Aorta (tissue), 5 donors: ENCODE measurements at regions not wholly inside any gene's neighbourhood (a gene's known extent, or its start where the extent isn't known, plus 50 kb on each side); places are given as distances from the start of the nearest gene placed in this dataset.

ENCODE experiments used
- ATAC-seq: fragments of 200-7000 bp; cut with Tn5 transposase; one replicate; pipeline ENCODE4 v1.9.1; 2022; ENCODE audit warnings: moderate library complexity; ENCODE audit not compliant: low FRiP score
- DNase-seq, 2 donors: peaks; one replicate each; pipeline ENCODE4 v3.0.0-alpha.2; 2020
- H3K27ac ChIP-seq, 2 donors: one replicate each; pipeline ENCODE4 v1.5.1; 2013; ENCODE audit warnings: low read length in 2 of 2, mild to moderate bottlenecking in 2 of 2, moderate library complexity in 2 of 2, control low read depth in 1 of 2, inconsistent platforms in 1 of 2, low read depth in 1 of 2
- H3K27me3 ChIP-seq, 2 donors: one replicate each; pipeline ENCODE4 v1.6.1; 2013; ENCODE audit warnings: control low read depth in 1 of 2, low read length in 1 of 2, mild to moderate bottlenecking in 1 of 2, moderate library complexity in 1 of 2; ENCODE audit not compliant: insufficient read depth in 2 of 2, control insufficient read depth in 1 of 2
- H3K36me3 ChIP-seq, 2 donors: one replicate each; pipeline ENCODE4 v1.6.1; 2013; ENCODE audit warnings: control low read depth in 1 of 2, low read length in 1 of 2, mild to moderate bottlenecking in 1 of 2; ENCODE audit not compliant: insufficient read depth in 2 of 2, control insufficient read depth in 1 of 2
- H3K4me1 ChIP-seq, 2 donors: one replicate each; pipeline ENCODE4 v1.6.1; 2013; ENCODE audit warnings: low read length in 2 of 2, control low read depth in 1 of 2, mild to moderate bottlenecking in 1 of 2, moderate library complexity in 1 of 2; ENCODE audit not compliant: insufficient read depth in 2 of 2, control insufficient read depth in 1 of 2
- H3K4me3 ChIP-seq, 2 donors: one replicate each; pipeline ENCODE4 v1.5.1; 2013; ENCODE audit warnings: low read length in 2 of 2, control low read depth in 1 of 2, mild to moderate bottlenecking in 1 of 2
- H3K9me3 ChIP-seq: one replicate; pipeline ENCODE4 v1.6.1; 2013; ENCODE audit warnings: mild to moderate bottlenecking, low read length; ENCODE audit not compliant: control insufficient read depth
- WGBS, 2 donors: extraction: QIAGEN DNeasy Blood & Tissue Kit; methylation state at CpG; one replicate each; pipeline ENCODE4 v1.1.7; 2013; 5-methylcytosine and 5-hydroxymethylcytosine counted together
- intact Hi-C, 2 donors: fragments of 100-400 bp; cut with DNase I; formaldehyde crosslinking; loops; one replicate each; pipeline versions ENCODE4 v1.14.2 to v1.15.0; 2022
- donor health status: healthy with polysubstance abuse.
- donor health status: Bipolar disorder and iron deficiency.
- donor health status: DM: no; HTN: no; CAD: no.
- donor health status: DM: no; HTN: no; CAD: no.
- donor health status: DM: yes; HTN: yes; CAD: no.

DNA sequence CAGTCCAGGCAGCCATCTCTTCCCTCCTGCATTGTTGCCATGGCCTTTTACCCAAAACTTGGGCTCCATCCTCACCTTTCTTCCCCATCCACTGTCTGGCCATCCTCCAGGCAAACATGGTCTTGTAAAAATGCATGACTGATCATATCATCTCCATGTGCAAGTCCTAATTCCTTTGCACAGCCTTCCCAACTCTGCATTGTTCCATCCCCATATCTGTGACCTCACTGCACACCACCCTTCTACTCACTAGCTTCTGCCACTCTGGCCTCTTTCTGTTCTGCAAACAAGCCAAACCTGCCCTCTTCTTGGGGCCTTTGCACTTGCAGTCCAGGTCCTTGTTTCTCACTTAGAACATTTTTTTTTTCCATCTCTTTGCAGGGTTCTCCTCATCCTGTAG is 230.1 kb upstream of the GJB5 start:
- no peaks in the 10 kb centered on the region for H3K9me3 ChIP-seq
- no peaks in the 10 kb centered on the region for H3K27me3 ChIP-seq
- H3K4me3 ChIP-seq: no peak overlapping the region
- intact Hi-C loops: no loop called here
- H3K27ac ChIP-seq: no peak overlapping the region
- no peak for ATAC-seq
- H3K36me3 ChIP-seq: no peaks in the 10 kb centered on the region
- DNase-seq: no peak
- no peaks in the 10 kb centered on the region for H3K4me1 ChIP-seq

DNA sequence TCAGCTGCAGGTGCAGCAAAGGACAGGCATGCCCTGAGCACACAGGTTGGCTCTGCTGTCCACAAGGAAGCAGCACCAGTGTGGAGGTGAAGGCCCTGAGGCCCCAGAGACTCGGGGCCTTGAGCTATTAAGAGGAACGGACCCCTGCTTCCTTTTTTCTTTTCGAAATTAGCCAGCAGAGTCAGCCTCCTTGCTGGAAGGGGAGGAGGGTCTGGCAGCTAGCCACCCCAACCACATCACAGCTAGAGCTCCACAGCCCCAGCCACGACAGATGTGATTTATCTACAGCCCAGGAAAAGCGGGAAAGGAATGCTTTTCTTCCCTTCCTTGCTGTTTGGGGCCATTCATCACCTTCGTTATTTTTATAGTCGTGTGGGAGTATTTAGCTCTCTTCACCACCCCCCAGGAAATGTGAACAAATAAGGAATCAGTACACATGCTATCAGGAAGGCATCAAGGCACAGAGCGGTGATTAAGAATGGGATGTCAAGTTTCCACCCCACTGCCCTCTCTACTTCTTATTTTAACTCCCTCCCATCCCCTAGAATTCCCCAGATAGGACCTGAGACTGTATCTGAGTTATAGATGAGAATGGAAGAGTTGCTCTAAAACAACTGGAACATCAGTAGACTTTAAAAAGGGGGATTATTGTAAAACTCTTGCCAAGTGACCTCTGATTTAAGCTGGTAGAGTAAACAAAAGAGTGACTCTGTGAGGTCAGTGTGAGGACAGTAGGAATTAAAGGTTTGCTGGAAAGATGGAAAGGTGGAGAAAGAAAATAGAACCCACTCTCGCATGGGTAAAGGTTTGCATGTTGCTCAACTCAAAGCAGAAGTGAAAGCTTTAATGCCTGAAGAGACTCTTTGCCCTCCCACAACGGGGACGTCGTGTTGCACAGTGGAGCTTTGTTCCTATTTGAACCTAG is 224.7 kb upstream of the GJB5 start:
- Histone ChIP-seq H3K4me3 (no peak overlapping the region), H3K36me3 (no peaks in the 10 kb centered on the region), H3K27ac (no peak overlapping the region), H3K9me3 (no peaks in the 10 kb centered on the region), H3K4me1 (no peaks in the 10 kb centered on the region), H3K27me3 (no peaks in the 10 kb centered on the region)
- no peak for ATAC-seq
- no peak for DNase-seq
- intact Hi-C loops: no loop called here
- 4% methylated on average over 12 of the region's 12 CpGs for WGBS, 2 donors

DNA sequence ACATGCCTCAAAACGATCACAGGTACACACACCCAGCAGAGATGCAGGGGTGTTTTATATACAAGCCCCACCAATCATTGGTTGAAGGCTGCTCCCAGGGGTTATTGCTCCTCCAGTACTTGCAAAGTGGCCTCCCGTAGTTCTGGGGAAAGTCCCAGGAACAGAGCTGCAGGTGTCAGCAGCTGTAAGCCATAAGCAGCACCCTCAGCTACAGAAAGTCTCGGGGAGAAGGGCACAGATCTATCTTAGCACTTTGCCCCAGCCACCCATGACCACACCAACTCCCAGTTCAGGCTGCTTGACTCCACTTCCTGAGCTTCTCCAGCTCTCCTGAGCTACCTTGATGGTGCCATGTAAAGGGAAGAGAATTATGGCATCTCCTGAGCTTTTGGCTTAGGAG is 222.7 kb upstream of the GJB5 start:
- Histone ChIP-seq H3K27ac (no peak overlapping the region), H3K4me3 (no peak overlapping the region), H3K4me1 (no peaks in the 10 kb centered on the region), H3K36me3 (no peaks in the 10 kb centered on the region), H3K27me3 (peaks cover 0 to 4% of the 10 kb centered on the region in 2 donors), H3K9me3 (no peaks in the 10 kb centered on the region)
- 22 to 35% methylated on average over 3 of the region's 3 CpGs for WGBS, 2 donors
- intact Hi-C loops: no loop called here
- ATAC-seq (no peak), DNase-seq (no peak)

DNA sequence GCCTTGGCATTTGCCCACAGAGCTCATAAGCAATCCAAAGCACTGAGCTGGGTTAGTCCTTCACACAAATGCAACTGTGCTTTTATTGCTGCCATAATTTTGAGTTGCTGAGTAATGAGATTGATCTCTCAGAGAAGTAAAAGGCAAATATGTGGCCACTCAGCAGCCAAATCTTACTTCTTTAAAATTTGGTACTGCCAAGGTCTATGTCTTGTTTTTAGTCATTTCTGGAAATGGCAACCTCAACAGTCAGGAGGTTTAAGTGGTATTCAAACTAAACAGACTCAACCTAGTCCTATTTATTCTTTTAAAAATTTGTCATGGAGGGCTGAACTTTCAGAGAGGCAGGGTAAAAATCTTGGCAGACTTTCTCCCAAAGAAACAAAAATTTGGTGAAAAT is 216.4 kb upstream of the GJB5 start:
- Histone ChIP-seq H3K27ac (no peak overlapping the region), H3K4me1 (no peaks in the 10 kb centered on the region), H3K9me3 (peaks cover 4% of the 10 kb centered on the region), H3K4me3 (no peak overlapping the region), H3K27me3 (peaks cover 2 to 4% of the 10 kb centered on the region in 2 donors), H3K36me3 (no peaks in the 10 kb centered on the region)
- DNase-seq (no peak), ATAC-seq (no peak)
- intact Hi-C loops: no loop called here

DNA sequence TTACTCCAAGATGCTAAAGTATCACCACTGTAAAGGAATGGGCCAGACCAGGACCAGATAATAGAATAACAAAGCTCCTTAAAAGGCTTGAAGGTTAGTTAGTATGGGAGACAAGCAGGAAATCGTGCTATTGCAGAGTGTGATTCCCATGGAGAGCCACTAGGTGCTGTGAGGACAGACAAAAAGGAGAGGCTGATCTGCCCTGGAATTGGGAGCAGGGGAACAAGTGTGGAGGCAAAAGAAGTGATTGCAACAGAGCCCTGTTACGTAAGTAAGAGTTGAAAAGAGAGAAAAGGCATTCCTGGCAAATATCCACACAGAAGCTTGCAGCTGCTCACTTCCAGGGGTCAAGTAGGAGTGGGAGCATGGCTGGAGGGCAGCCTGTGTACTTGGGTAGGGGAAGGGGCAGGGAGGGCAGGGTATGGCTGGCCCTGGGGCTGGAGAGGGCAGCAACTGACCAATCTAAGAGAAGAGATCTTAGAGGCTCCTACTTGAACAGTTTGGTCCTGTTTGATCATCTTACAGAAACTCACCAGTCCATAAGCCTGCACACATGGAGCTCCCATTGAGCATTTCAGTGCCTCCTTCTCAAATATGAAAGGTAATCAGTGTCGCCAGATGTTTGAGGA is 207.7 kb upstream of the GJB5 start:
- Histone ChIP-seq H3K4me1 (no peaks in the 10 kb centered on the region), H3K27ac (no peak overlapping the region), H3K9me3 (no peaks in the 10 kb centered on the region), H3K4me3 (no peak overlapping the region), H3K36me3 (no peaks in the 10 kb centered on the region), H3K27me3 (peaks cover 0 to 2% of the 10 kb centered on the region in 2 donors)
- ATAC-seq (no peak), DNase-seq (no peak)
- WGBS, 2 donors: 48 to 58% methylated on average over 3 of the region's 3 CpGs
- intact Hi-C loops: no loop called here

DNA sequence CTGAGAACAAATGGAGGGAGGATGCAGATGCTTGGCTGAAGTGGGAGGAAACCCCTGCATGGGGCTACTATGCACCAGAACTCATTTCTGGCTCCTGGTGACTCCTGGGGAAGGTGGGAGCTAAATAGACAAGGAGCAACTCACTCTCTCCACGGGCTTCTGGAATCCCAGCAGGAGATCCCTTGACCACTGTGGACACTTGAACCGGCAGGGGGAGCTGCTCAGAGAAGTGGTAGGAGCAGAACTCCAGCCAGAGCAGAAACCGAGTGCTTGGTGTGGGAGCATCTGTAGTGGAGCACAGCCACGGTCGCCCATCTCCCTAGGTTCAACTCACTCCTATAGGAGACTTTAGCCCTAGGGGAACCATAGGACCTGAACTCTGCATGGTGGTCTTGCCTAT is 205.6 kb upstream of the GJB5 start:
- H3K4me1 ChIP-seq: no peaks in the 10 kb centered on the region
- ATAC-seq: no peak
- no peak for DNase-seq
- H3K9me3 ChIP-seq: no peaks in the 10 kb centered on the region
- WGBS, 2 donors: 34 to 37% methylated on average over 5 of the region's 5 CpGs
- no peak overlapping the region for H3K27ac ChIP-seq
- H3K4me3 ChIP-seq: no peak overlapping the region
- H3K27me3 ChIP-seq: peaks cover 0 to 2% of the 10 kb centered on the region in 2 donors
- H3K36me3 ChIP-seq: no peaks in the 10 kb centered on the region
- intact Hi-C loops: no loop called here

DNA sequence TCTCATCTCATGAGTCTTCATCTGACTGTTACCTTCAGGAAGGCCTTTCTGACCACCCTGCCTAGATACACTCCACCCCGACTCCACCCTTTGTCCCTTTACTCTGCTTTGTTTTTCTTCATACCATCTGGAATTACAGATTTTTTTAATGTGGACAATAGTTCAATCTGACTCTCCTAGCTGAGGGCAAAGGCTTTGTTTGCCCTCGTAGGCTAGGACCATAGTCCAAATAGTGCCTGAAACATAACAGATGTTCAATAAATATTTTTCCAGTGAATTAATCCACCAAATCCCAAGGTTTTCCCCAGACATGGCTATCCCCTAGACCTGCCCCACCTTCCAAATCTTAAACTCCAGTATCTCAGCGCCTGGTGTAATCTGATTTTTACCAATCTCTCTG is 176.5 kb upstream of the GJB5 start:
- WGBS, 2 donors: 48 to 82% methylated on average over 3 of the region's 3 CpGs
- no peaks in the 10 kb centered on the region for H3K4me1 ChIP-seq
- H3K27me3 ChIP-seq: no peaks in the 10 kb centered on the region
- no peak overlapping the region for H3K4me3 ChIP-seq
- intact Hi-C loops: no loop called here
- H3K9me3 ChIP-seq: peaks cover 6% of the 10 kb centered on the region
- DNase-seq (no peak), ATAC-seq (no peak)
- no peak overlapping the region for H3K27ac ChIP-seq
- no peaks in the 10 kb centered on the region for H3K36me3 ChIP-seq

DNA sequence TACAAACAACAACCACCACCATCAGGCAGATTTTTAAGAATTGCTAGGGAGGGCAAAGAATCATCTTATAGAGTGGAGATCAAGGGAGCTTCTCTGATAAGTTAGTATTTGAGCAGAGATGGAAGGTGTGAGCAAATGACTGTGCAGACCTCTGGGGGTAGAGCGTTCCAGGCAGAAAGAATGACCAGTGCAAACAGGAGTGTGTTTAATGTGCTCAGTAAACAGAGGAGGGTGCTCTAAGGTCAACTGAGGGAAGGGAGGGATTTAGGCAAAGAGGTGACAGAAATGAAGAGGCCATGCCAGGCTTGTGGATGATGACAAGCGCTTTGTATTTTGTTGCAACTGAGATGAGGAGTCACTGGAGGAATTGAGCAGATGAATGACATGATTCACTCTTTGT is 172.5 kb upstream of the GJB5 start:
- Histone ChIP-seq H3K27me3 (no peaks in the 10 kb centered on the region), H3K4me1 (no peaks in the 10 kb centered on the region), H3K9me3 (peaks cover 4% of the 10 kb centered on the region), H3K27ac (no peak overlapping the region), H3K36me3 (no peaks in the 10 kb centered on the region), H3K4me3 (no peak overlapping the region)
- WGBS, 2 donors: 72 to 80% methylated on average over 2 of the region's 2 CpGs
- intact Hi-C loops: no loop called here
- DNase-seq: no peak
- ATAC-seq: no peak

DNA sequence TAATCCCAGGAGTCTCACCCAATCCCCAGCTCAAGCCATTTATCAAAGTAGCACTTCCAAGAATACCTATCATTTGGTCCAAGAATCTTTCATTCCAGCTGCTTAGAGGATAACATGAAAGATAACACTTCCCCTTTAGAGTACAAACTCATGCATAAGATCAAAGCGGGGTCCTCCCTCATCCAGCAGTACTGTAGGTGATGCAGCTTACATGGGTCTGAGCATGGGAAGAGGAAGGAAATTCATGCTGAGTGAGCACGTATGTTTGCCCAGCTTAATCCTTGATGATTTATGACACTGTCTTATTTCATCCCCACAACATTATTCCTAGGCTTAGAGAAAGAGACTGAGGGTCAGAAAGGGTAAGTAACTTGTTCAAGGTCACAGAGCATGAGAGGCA is 167.1 kb upstream of the GJB5 start:
- intact Hi-C loops: no loop called here
- H3K4me1 ChIP-seq: no peaks in the 10 kb centered on the region
- peaks cover 2% of the 10 kb centered on the region for H3K9me3 ChIP-seq
- H3K4me3 ChIP-seq: no peak overlapping the region
- no peaks in the 10 kb centered on the region for H3K36me3 ChIP-seq
- DNase-seq (no peak), ATAC-seq (no peak)
- no peaks in the 10 kb centered on the region for H3K27me3 ChIP-seq
- H3K27ac ChIP-seq: no peak overlapping the region
- 48% methylated on average over 2 of the region's 2 CpGs for WGBS, 2 donors
